Kidney (tissue), 13 donors: ENCODE measurements at regions not wholly inside any gene's neighbourhood (a gene's known extent, or its start where the extent isn't known, plus 50 kb on each side); places are given as distances from the start of the nearest gene placed in this dataset.

Experiments
- DNase-seq, 5 donors: peaks; one replicate each; pipeline ENCODE4 v3.0.0-alpha.2; 2013 to 2020
- FAIRE-seq: peaks from 2 replicates; lab custom pipeline; 2012; peaks lifted over from hg19 to GRCh38; lab: Jason Lieb, UNC
- H3K27ac ChIP-seq, 2 donors: one replicate each; pipeline ENCODE4 v1.7.0; 2013; ENCODE audit warnings: low read depth in 2 of 2, low read length in 2 of 2, inconsistent platforms in 1 of 2
- H3K27me3 ChIP-seq: one replicate; pipeline ENCODE4 v1.7.1; 2013; ENCODE audit warnings: low read length, inconsistent platforms; ENCODE audit not compliant: control insufficient read depth, insufficient read depth
- H3K36me3 ChIP-seq, 3 donors: one replicate each; pipeline versions ENCODE4 v1.7.0 to v1.7.1; 2013; ENCODE audit warnings: low read length in 3 of 3, control low read depth in 1 of 3, inconsistent platforms in 1 of 3; ENCODE audit not compliant: insufficient read depth in 3 of 3, control insufficient read depth in 2 of 3
- H3K4me1 ChIP-seq, 3 donors: one replicate each; pipeline versions ENCODE4 v1.7.0 to v1.7.1; 2013; ENCODE audit warnings: low read length in 3 of 3, inconsistent platforms in 1 of 3, low read depth in 1 of 3; ENCODE audit not compliant: control insufficient read depth in 2 of 3, insufficient read depth in 2 of 3
- H3K4me3 ChIP-seq, 3 donors: one replicate each; pipeline versions ENCODE4 v1.7.0 to v1.8.1; 2013; ENCODE audit warnings: low read length in 3 of 3, control low read depth in 1 of 3, inconsistent platforms in 1 of 3
- H3K9ac ChIP-seq, 3 donors: one replicate each; pipeline versions ENCODE4 v1.7.0 to v1.7.1; 2013; ENCODE audit warnings: low read length in 3 of 3, control low read depth in 1 of 3, inconsistent platforms in 1 of 3
- H3K9me3 ChIP-seq, 3 donors: one replicate each; pipeline versions ENCODE4 v1.7.0 to v1.7.1; 2013; ENCODE audit warnings: low read length in 3 of 3, control low read depth in 1 of 3, inconsistent platforms in 1 of 3; ENCODE audit not compliant: control insufficient read depth in 2 of 3, insufficient read depth in 1 of 3
- CTCF ChIP-seq: IDR thresholded peaks from 3 replicates; pipeline ENCODE4 v1.5.1; 2012; ENCODE audit warnings: mild to moderate bottlenecking, moderate library complexity, borderline replicate concordance; ENCODE audit not compliant: insufficient read depth; ENCODE audit errors: extremely low read depth
- intact Hi-C: fragments of 100-400 bp; cut with DNase I; formaldehyde crosslinking; loops from one replicate; pipeline ENCODE4 v1.11.1; 2022
- donor health status: control.
- donor health status: control.
- donor health status: control.
- donor health status: control.
- donor health status: control.
- donor health status: DM: yes; HTN: yes; CAD: no.
- donor health status: Normal renal cell carcinoma (clear cell type).

- no peaks in the 10 kb centered on the region for H3K4me1 ChIP-seq
- intact Hi-C loops, result no loop called here
- no peak overlapping the region for H3K4me3 ChIP-seq
- DNase-seq, result no peak
- no peaks in the 10 kb centered on the region for H3K27me3 ChIP-seq
- no peak overlapping the region for H3K9ac ChIP-seq
- H3K9me3 ChIP-seq, result no peaks in the 10 kb centered on the region
- H3K27ac ChIP-seq, result no peak overlapping the region
- TF ChIP-seq CTCF, result no peak
- no peaks in the 10 kb centered on the region for H3K36me3 ChIP-seq
- no peak for FAIRE-seq
Observed at GRCh38 chr4:100106982-100107381, 83.3 kb downstream of the DDIT4L start.

GRCh38 chr4:100103671-100104070 is 86.6 kb downstream of the DDIT4L start:
- Histone ChIP-seq H3K4me1 (no peaks in the 10 kb centered on the region), H3K27me3 (no peaks in the 10 kb centered on the region), H3K36me3 (no peaks in the 10 kb centered on the region), H3K9ac (no peak overlapping the region), H3K9me3 (no peaks in the 10 kb centered on the region), H3K27ac (no peak overlapping the region), H3K4me3 (no peak overlapping the region)
- FAIRE-seq (no peak), DNase-seq (no peak)
- intact Hi-C loops, result no loop called here
- no peak for TF ChIP-seq CTCF

GRCh38 chr4:100100985-100101384 is 89.3 kb downstream of the DDIT4L start:
- FAIRE-seq (no peak), DNase-seq (no peak)
- intact Hi-C loops, result no loop called here
- no peak overlapping the region for H3K4me3 ChIP-seq
- H3K27me3 ChIP-seq, result no peaks in the 10 kb centered on the region
- H3K9me3 ChIP-seq, result no peaks in the 10 kb centered on the region
- H3K9ac ChIP-seq, result no peak overlapping the region
- no peaks in the 10 kb centered on the region for H3K4me1 ChIP-seq
- no peak for TF ChIP-seq CTCF
- H3K27ac ChIP-seq, result no peak overlapping the region
- H3K36me3 ChIP-seq, result no peaks in the 10 kb centered on the region

- no peak for FAIRE-seq
- DNase-seq, result no peak
- H3K9me3 ChIP-seq, result no peaks in the 10 kb centered on the region
- H3K36me3 ChIP-seq, result no peaks in the 10 kb centered on the region
- TF ChIP-seq CTCF, result no peak
- H3K4me1 ChIP-seq, result no peaks in the 10 kb centered on the region
- no peak overlapping the region for H3K9ac ChIP-seq
- no peak overlapping the region for H3K4me3 ChIP-seq
- H3K27ac ChIP-seq, result no peak overlapping the region
- H3K27me3 ChIP-seq, result no peaks in the 10 kb centered on the region
- intact Hi-C loops, result no loop called here
Observed at GRCh38 chr4:100099746-100100145, 90.5 kb downstream of the DDIT4L start.
